Mucosa of rectum (tissue), 2 donors: ENCODE measurements at regions not wholly inside any gene's neighbourhood (a gene's known extent, or its start where the extent isn't known, plus 50 kb on each side); places are given as distances from the start of the nearest gene placed in this dataset.

ENCODE experiments used
- H3K27ac ChIP-seq, 2 donors: one replicate each; pipeline ENCODE4 v1.7.0; 2013; ENCODE audit warnings: inconsistent platforms in 2 of 2, low read depth in 2 of 2, low read length in 2 of 2
- H3K27me3 ChIP-seq, 2 donors: one replicate each; pipeline ENCODE4 v1.7.0; 2013; ENCODE audit warnings: low read length in 2 of 2; ENCODE audit not compliant: control insufficient read depth in 2 of 2, insufficient read depth in 2 of 2
- H3K36me3 ChIP-seq, 2 donors: one replicate each; pipeline ENCODE4 v1.7.0; 2013; ENCODE audit warnings: low read length in 2 of 2; ENCODE audit not compliant: control insufficient read depth in 2 of 2, insufficient read depth in 2 of 2
- H3K4me1 ChIP-seq, 2 donors: one replicate each; pipeline ENCODE4 v1.7.0; 2013; ENCODE audit warnings: low read length in 2 of 2, mild to moderate bottlenecking in 1 of 2; ENCODE audit not compliant: control insufficient read depth in 2 of 2, insufficient read depth in 2 of 2
- H3K4me3 ChIP-seq, 2 donors: one replicate each; pipeline ENCODE4 v1.7.0; 2013; ENCODE audit warnings: low read length in 2 of 2
- H3K9ac ChIP-seq, 2 donors: one replicate each; pipeline ENCODE4 v1.7.0; 2013; ENCODE audit warnings: low read length in 2 of 2, low read depth in 1 of 2, mild to moderate bottlenecking in 1 of 2
- H3K9me3 ChIP-seq, 2 donors: one replicate each; pipeline ENCODE4 v1.7.0; 2013; ENCODE audit warnings: low read length in 2 of 2; ENCODE audit not compliant: control insufficient read depth in 2 of 2
- donor health status: healthy.
- donor health status: Normal muscosa, but diverticular disease.

- H3K27me3 ChIP-seq, result peaks cover 3% of the 10 kb centered on the region in 2 donors
- no peak overlapping the region for H3K27ac ChIP-seq
- no peak overlapping the region for H3K4me3 ChIP-seq
- no peaks in the 10 kb centered on the region for H3K36me3 ChIP-seq
- H3K9me3 ChIP-seq, result no peaks in the 10 kb centered on the region
- H3K4me1 ChIP-seq, result no peaks in the 10 kb centered on the region
- no peak overlapping the region for H3K9ac ChIP-seq
These were observed 121.2 kb downstream of the PXDC1 start for GRCh38 chr6:3630258-3630835.

GRCh38 chr6:3627956-3628835 lies 123.3 kb downstream of the PXDC1 start:
- Histone ChIP-seq H3K9ac (no peak overlapping the region), H3K27ac (no peak overlapping the region), H3K4me3 (no peak overlapping the region), H3K9me3 (no peaks in the 10 kb centered on the region), H3K27me3 (peaks cover 3% of the 10 kb centered on the region in 2 donors), H3K36me3 (no peaks in the 10 kb centered on the region), H3K4me1 (no peaks in the 10 kb centered on the region)

- H3K4me3 ChIP-seq, result no peak overlapping the region
- H3K27ac ChIP-seq, result no peak overlapping the region
- H3K4me1 ChIP-seq, result no peaks in the 10 kb centered on the region
- no peaks in the 10 kb centered on the region for H3K36me3 ChIP-seq
- H3K9me3 ChIP-seq, result no peaks in the 10 kb centered on the region
- peaks cover 3% of the 10 kb centered on the region in 2 donors for H3K27me3 ChIP-seq
- no peak overlapping the region for H3K9ac ChIP-seq
These were observed 124.0 kb downstream of the PXDC1 start for GRCh38 chr6:3627501-3627900.

DNA sequence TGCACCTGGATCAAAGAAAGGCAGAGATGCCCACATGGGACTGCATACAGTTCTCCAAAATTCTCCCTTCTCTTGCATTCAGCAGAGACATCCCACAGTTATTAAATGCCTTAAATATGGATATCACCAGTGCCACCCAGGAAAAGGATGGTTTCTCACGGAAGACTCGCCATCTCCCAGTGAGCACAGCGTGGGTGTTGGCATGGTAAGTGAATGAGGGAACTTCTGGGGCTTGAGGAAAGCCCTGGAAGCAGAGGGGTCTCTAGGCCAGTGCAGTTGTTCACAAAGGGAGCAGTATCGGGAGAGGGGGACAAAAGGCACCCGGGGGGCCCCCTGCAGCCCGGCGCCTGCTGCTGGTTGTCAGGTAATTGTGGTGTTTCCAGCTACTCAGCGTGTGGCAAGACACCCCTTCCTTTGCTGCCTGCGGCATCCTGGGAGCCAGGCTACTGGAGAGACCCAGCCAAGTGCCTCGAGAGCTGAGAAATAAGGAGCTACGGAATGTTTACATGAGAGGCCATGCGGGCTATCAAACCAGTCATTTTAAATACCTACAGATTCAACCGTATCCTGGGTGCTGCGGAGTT lies 125.4 kb downstream of the PXDC1 start:
- Histone ChIP-seq H3K4me1 (no peaks in the 10 kb centered on the region), H3K9me3 (no peaks in the 10 kb centered on the region), H3K27me3 (peaks cover 3% of the 10 kb centered on the region in 2 donors), H3K27ac (no peak overlapping the region), H3K36me3 (no peaks in the 10 kb centered on the region), H3K9ac (no peak overlapping the region), H3K4me3 (no peak overlapping the region)

GRCh38 chr6:3625149-3625979 lies 126.1 kb downstream of the PXDC1 start:
- peaks cover 3% of the 10 kb centered on the region in 2 donors for H3K27me3 ChIP-seq

DNA sequence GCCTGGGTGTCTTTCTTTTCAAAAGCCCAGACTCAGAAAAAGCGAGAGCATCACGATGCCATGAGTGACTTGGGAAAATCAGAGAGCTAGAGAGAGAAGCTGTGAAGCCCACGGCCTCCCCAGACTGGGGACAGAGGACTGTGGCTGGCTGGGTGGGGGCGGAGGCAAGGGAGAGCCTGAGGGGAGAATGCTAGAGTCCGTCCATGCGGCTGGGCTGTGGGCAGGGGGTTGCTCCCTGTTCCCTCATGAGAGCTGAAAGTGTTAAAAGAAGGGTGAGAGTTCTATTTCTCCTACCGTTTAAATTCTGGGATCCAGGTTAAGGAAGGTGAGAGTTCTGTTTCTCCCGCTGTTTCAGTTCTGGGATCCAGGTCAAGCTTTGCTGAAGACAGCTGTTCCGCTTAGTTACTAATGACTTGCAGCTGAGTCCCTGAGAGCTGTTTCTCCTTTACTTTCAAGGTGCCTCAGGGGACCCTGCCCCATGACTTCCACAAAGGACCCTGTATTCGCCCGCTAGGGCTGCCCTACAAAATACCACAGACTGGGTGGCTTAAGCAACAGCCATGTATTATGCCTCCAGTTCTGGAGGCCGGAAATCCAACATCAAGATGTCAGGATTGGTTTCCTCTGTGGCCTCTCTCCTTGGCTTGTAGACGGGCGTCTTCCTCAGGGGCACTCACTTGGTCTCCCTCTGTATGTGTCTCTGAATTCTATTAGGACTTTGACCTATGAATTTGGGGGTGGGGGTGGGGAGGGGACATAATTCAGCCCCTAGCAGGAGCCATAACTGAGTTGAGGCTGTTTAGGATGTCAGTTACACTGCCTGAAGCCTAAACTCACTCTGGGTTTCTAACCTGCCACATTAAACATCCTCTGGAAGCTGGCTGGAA lies 127.0 kb downstream of the PXDC1 start:
- no peaks in the 10 kb centered on the region for H3K36me3 ChIP-seq
- H3K27me3 ChIP-seq, result peaks cover 3 to 5% of the 10 kb centered on the region in 2 donors
- no peaks in the 10 kb centered on the region for H3K9me3 ChIP-seq
- H3K27ac ChIP-seq, result no peak overlapping the region
- no peaks in the 10 kb centered on the region for H3K4me1 ChIP-seq
- H3K4me3 ChIP-seq, result no peak overlapping the region
- H3K9ac ChIP-seq, result no peak overlapping the region

More at GRCh38 chr6:3625149-3625979, 126.1 kb downstream of the PXDC1 start:
- Histone ChIP-seq H3K27ac (no peak overlapping the region), H3K9me3 (no peaks in the 10 kb centered on the region), H3K36me3 (no peaks in the 10 kb centered on the region), H3K4me3 (no peak overlapping the region), H3K4me1 (no peaks in the 10 kb centered on the region), H3K9ac (no peak overlapping the region)

GRCh38 chr6:3623451-3624249 lies 127.9 kb downstream of the PXDC1 start:
- Histone ChIP-seq H3K4me1 (no peaks in the 10 kb centered on the region), H3K27ac (no peak overlapping the region), H3K27me3 (peaks cover 3 to 5% of the 10 kb centered on the region in 2 donors), H3K9me3 (no peaks in the 10 kb centered on the region), H3K36me3 (no peaks in the 10 kb centered on the region), H3K4me3 (no peak overlapping the region), H3K9ac (no peak overlapping the region)

DNA sequence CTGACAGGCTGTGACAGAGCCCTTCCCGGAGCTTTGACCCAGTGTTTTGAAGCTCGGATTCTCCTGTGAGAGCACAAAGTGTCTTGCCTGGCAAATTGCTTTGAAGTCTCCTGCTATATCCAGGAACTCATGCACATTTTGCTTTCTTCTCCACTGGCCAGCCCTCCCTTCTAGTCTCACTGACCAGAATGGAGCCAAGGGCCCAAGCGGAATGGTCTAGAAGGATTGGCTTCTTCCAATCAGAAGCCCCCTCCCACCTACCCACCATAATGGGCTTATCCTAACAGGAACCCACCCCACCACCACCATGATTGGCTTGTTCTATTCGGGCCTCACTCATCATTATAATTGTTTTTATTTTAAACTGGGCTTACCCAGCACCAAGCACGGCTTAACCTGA lies 130.1 kb downstream of the PXDC1 start:
- Histone ChIP-seq H3K27me3 (peaks cover 0 to 2% of the 10 kb centered on the region in 2 donors), H3K9me3 (no peaks in the 10 kb centered on the region), H3K36me3 (no peaks in the 10 kb centered on the region), H3K4me3 (no peak overlapping the region), H3K9ac (no peak overlapping the region), H3K27ac (no peak overlapping the region), H3K4me1 (no peaks in the 10 kb centered on the region)

GRCh38 chr6:3620937-3621336 lies 130.6 kb downstream of the PXDC1 start:
- peaks cover 0 to 4% of the 10 kb centered on the region in 2 donors for H3K27me3 ChIP-seq
- H3K4me3 ChIP-seq, result no peak overlapping the region
- H3K9ac ChIP-seq, result no peak overlapping the region
- no peaks in the 10 kb centered on the region for H3K9me3 ChIP-seq
- no peaks in the 10 kb centered on the region for H3K36me3 ChIP-seq
- no peak overlapping the region for H3K27ac ChIP-seq
- H3K4me1 ChIP-seq, result no peaks in the 10 kb centered on the region
